NCI-H345 treated with DMSO at 0.1 percent for 48 hours (cell line): ENCODE measurements at regions not wholly inside any gene's neighbourhood (a gene's known extent, or its start where the extent isn't known, plus 50 kb on each side); places are given as distances from the start of the nearest gene placed in this dataset.

Source experiments
- DNase-seq: peaks from one replicate; lab custom pipeline; 2025; ENCODE audit not compliant: unreplicated experiment; lab: John Stamatoyannopoulos, UW

DNA sequence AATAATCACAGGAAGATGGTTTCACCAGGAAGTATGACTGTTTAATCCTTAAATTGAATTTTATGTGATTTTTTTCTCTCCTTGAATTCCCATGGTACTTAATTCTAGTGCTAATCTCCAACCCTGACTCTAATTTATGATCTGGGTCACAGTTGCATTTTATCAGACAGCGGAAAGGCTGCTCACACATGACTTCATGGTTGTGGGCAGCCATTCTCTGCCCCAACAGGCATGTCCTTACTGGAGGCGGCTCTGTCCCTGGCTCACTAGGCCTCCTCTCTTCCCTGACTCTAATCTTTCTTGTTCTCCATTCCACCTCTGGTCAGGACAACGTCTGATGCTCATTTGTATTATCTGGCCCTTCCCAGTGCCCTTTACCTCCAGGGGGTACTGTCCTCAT, 184.4 kb downstream of the CHST1 start:
- no peak for DNase-seq

DNA sequence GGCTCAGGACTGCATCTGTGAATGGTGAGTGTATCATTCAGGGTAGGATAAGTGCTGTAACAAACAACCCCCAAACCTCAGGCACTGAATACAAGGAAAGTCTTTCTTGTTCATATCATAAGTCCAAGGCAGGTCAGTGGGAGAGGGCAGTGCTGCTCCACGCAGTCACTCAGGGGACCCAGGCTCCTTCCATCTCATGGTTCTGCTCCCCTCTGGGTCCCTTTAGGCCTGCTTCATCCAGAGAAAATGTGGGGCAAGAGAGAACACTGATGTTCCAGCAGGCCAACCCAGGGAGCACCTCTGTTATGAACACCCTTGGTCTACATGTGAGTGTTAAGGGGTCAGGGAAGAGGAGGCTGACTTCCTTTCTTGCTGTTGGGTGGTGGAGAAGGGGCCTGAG, 187.8 kb downstream of the CHST1 start:
- DNase-seq = no peak

GRCh38 chr11:45476126-45476525, 189.3 kb downstream of the CHST1 start:
- DNase-seq = no peak

GRCh38 chr11:45475173-45475572, 189.0 kb upstream of the SYT13 start:
- no peak for DNase-seq

DNA sequence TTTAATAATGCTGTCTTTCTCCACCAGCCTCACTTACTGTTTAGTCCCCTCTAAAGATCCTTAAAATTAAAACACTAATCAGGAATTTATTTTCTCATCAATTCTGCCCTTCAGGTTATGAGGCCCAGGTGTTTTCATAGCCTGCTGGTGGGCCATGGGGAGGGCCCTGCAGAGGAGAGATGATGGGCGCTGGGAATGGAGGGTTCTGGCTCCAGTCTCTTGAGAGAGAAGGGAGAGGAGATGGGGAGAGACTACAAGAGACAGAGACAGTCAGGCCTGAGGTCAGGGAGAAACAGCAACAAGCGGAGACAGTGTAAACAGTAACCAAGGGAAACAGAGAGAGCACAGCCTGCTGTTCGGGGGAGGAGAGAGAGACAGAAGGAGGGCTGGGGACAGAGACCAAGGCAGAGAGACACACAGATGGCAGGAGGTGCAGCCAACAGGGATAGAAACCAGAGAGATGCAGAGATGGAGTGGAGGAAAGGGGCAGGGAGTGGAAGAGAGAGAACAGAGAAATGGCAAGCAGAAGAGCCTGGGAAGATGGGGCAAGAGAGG, 187.3 kb upstream of the SYT13 start:
- no peak for DNase-seq

DNA sequence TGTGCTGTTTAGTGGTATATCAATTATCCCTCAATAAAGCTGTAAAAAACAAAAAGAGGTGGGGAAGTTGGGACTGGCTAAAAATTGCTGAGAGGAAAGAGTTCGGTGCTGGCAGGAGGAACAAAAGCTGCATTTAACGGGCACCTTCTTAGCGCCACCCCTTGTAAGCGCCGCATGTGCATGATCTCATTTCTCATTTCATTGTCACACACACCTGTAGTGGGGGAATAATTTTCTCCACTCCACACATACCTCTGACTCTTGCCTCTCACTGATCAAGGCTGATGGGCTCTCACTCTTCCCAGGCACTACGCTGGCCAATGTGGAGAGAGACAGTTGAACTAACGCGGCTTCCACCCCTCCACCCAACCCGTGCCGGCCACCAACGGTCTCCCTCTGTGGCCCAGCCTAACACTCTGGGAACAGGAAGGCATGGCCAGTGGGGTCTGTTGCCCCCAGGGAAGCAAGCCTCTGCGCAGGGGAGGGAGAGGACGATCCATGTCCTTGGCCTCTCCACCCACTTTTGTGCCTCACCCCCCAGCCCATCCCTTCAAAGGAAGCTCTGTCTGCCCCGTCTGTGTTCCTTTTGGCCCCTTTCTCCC, 186.7 kb upstream of the SYT13 start:
- no peak for DNase-seq

DNA sequence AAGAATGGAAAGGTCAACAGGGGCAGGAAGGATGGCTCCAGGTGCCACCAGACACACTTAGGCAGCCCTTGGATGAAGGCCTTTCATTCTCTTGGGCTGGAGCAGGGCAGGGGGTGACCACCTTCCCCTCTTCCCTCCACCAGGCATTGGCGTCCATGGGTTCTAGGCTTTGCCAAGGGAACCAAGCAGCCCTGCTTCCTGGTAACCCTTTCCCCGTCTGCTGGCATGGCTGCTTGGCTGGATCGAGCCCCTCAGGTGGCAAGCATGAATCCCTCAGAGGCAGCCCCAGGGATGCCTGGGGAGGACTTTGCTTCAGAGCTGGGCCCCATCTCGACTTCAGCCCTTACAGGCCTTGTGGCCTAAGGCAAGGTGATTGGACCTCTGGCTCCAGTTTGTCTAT, 185.1 kb upstream of the SYT13 start:
- DNase-seq = no peak

GRCh38 chr11:45470794-45471167, 184.6 kb upstream of the SYT13 start:
- DNase-seq = no peak

DNA sequence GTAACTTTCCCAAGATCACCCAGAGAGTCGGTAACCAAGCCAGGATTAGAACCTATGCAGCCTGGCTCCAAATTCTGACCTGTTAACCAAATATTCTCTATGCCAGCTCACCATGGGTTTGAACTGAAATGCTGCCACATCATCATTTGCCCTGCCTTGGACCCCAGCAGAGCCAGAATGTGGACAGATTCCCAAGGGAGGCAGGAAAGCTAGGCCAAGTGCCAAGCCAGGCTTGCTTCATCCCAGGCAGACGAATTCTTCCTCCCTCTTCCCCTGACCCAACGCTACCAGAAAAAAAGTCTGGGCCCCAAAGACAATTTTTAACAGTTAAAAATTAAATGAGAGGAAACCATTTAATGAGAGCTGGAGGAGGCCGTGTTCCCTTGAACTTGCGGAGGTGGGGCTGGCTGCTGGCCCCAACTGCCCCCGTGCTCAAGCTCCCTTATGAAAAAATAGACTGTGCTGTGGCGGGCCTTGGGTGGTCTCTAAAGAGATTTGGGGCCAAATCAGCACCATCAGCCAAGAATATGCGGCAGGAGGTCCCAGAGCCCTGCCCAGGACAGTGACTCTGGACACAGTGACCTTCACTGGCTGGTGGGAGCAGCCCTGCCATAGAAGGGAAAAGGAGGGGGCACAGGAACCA, 184.1 kb upstream of the SYT13 start:
- no peak for DNase-seq

DNA sequence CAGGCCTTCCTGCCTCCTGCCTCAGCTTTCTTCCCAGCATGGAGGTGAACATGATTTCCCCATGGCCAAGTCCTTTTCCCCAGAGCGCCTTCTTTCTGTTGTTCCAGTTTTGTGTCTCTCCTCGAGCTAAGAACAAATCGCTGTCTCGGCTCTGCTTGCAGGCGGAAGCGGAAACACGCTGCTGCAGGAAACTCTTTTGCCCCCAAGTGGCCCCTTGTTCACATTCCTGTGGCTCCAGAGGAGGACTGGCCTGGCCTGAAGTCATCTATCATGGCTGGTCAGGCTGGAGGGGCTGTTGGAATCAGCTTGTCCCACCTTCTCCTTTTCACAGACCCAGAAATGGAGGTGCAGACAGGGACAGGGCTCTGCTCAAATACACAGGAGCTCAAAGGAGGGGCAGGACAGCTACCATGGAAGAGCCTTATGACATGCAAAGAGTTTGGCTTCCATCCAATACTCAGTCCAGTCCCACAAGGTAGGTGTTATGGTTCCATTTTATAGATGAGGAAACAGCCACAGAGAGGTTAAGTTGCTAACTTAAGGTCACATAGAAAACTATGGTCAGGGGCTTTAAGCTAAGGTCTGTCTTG, 182.2 kb upstream of the SYT13 start:
- no peak for DNase-seq

- no peak for DNase-seq
These were observed 177.4 kb upstream of the SYT13 start for GRCh38 chr11:45463541-45463940.

DNA sequence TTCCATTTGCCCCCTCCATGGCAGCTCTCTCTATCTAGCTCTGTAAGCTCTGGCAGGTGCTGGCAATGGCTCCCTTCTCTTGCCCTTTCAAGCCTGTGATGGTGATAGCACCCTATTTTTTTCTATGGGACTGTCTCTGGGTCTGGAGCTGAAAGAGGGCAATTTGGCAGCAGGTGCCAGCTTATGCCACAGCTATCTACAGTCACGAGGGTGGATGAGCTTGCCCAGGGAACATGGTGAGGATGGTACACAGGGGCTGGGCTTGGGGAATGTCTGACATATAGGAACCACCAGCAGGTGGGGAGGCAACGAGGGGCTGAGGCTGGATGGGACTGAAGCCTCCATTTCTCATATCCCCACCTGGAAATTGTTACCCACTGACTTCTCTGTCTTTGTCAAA, 175.4 kb upstream of the SYT13 start:
- no peak for DNase-seq

DNA sequence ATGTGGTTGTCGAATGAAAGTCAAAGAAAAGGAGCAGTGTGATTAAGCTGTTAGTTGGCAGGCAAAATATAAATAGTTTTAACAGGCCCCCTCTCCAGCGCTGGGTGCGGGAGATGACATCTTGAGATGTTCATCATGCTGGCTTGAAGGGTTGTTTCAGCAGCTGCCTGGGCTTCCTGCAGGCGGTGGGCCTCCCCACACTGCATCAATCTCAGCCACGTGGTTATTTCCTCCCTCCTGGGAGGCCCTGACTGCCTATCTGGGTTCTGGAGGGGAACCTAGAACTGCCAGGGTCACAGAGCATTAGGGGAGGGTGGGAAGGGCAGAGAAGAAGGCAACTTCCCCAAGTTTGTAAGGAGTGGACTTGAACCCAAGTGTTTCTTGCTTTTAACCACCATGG, 173.3 kb upstream of the SYT13 start:
- no peak for DNase-seq

DNA sequence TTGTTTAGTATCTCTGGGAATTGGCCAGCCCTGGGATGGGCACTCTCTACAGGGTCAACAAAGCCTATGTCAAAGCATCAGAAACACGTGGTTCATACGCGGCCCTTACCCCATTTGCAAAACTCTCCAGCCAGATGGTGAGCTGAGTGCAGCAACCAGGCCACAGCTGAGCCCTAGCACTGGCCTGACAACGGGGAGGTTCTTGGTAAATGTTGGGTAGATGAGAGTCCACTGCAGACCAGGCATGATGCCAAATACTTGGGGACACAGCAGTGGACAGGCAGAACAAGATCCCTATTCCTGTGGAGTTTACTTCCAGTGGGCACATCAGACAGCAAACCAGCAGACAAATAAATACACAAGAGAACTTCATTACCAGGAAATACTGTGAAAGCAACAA, 172.1 kb upstream of the SYT13 start:
- no peak for DNase-seq

DNA sequence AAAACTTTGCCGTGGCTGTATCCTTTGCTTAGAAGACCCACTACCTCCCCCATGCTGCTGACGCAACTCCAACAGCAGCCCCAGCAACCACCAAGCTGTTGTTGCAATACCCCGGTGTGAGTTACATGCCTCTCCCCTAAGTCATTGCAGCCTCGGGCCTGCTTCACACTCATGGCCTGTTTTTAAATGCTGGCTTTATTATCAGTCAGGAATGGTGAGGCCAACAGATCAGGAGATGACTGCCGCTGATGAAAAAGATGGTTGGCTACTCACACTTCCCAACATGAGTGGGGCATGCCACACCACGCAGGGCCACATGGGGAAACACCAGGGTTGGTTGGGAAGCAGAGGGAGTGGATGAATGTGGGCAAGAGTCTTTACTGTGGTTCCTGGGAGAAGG, 171.5 kb upstream of the SYT13 start:
- no peak for DNase-seq

DNA sequence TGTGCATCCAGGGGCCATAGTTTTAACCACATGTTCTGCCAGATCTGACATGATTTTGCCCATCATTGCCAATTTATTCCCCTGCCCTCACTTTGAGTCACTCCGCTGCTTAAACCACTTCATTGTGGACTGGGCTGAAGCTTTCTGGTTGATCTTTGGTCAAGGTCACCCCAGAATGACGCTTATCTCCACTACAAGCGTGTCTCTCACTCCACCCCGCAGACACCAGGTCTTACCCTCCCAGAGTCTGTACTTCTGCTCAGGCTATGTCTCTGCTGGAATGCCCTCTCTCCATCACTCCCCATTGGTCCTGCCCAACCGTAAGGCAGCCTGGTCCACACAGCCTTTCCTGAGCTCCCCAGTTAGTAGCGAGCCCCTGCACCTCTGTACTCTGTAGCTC, 170.5 kb upstream of the SYT13 start:
- no peak for DNase-seq

DNA sequence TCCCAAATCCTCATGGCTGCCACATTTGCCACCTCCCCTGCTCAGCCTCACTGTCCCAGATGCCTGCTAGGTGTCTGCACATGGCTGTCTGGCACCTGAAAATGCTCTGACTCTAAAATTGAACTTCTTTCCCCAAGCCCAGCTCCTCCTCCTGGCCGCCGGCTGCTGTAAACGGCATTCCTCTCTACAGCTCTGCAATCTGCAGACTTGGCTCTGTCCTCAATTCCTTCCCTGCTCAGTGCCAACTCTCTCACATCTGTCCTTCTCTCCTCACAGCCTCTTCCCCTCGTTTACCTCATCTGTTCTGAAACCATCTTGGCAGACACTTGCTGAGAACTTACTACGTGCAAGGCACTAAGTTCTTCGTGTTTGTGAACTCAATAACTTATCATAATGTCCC, 169.4 kb upstream of the SYT13 start:
- DNase-seq = no peak

- DNase-seq = no peak
These were observed 168.8 kb upstream of the SYT13 start for GRCh38 chr11:45454917-45455401.

- DNase-seq = no peak
These were observed 167.6 kb upstream of the SYT13 start for GRCh38 chr11:45453721-45454120.

- DNase-seq = no peak
These were observed 165.8 kb upstream of the SYT13 start for GRCh38 chr11:45451766-45452440.

DNA sequence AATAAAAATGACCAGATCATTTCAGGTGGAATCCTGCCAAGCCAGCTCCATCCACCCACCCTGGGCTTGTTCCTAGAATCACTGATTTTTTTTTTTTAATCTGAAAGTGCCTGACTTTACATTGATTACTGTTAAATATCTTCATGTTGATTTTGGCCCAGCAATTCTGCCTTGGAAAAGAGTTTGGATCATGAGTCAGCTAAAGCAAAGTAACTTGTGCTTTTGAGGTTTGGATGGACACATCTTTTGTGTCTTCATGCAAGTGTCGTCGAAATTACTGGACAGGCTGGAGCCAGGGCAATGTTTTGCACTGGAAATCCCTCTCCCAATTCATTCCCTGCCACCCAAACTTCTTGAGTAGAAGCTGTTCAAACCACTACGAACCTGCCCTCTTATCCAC, 164.0 kb upstream of the SYT13 start:
- no peak for DNase-seq

DNA sequence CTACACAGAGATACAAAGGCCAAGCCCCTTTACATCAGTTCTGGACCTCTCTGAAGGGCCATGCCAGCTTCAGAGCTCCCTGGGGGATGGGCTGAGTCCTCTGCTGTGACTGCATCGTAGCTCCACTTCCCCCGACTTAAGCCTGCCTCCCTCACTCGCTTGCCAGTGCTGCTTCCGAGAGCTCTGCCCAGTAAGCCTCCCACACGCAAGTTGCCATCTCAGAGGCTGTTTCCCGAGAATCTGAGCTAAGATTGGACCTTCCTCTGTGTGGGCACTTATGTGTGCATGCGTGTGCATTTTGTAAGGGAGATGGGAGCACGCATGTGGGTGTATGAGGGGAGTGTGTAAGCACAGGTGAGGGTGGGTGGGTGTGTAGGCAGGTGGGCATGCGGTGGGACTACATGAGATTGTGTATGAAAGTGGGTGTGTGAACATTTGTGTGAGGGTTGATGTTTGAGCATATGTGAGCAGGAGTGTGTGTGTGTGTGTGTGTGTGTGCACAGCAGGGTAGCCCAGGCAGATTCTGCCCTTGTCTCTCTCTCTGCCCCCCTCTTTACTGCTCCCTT, 163.0 kb upstream of the SYT13 start:
- no peak for DNase-seq
